ENCODE measurements at regions not wholly inside any gene's neighbourhood (a gene's known extent, or its start where the extent isn't known, plus 50 kb on each side); places are given as distances from the start of the nearest gene placed in this dataset.

GRCh38 chr19:31175564-31176348 lies 173.5 kb downstream of the TSHZ3 start:
- H3K27me3 ChIP-seq (ENCODE audit: insufficient read depth, poor library complexity, severe bottlenecking), result no peaks in the 10 kb centered on the region
- H3K27ac ChIP-seq (replicated peaks), result no peak overlapping the region
- H3K4me3 ChIP-seq (replicated peaks; ENCODE audit: insufficient read depth, low read length), result no peak overlapping the region
- no peak for TF ChIP-seq SPI1 (IDR thresholded peaks at IDR 0.05; ENCODE audit: borderline replicate concordance, low read depth)
- no peak for TF ChIP-seq REST (IDR thresholded peaks at IDR 0.05; ENCODE audit: insufficient replicate concordance, low read depth)
- no peak for TF ChIP-seq CTCF (IDR thresholded peaks at IDR 0.05; ENCODE audit: insufficient read depth, low read length)
- no peak for TF ChIP-seq POLR2AphosphoS5 (IDR thresholded peaks at IDR 0.05; ENCODE audit: low read depth)
- TF ChIP-seq GABPA (IDR thresholded peaks at IDR 0.05; ENCODE audit: low read depth), result no peak
- no peak for DNase-seq (ENCODE audit: low read depth in 1 of 2, low spot score in 1 of 2)

GRCh38 chr19:31174948-31175347 lies 174.3 kb downstream of the TSHZ3 start:
- no peak for DNase-seq (ENCODE audit: low read depth in 1 of 2, low spot score in 1 of 2)
- TF ChIP-seq GABPA (IDR thresholded peaks at IDR 0.05; ENCODE audit: low read depth) (no peak), CTCF (IDR thresholded peaks at IDR 0.05; ENCODE audit: insufficient read depth, low read length) (no peak), SPI1 (IDR thresholded peaks at IDR 0.05; ENCODE audit: borderline replicate concordance, low read depth) (no peak), POLR2AphosphoS5 (IDR thresholded peaks at IDR 0.05; ENCODE audit: low read depth) (no peak), REST (IDR thresholded peaks at IDR 0.05; ENCODE audit: insufficient replicate concordance, low read depth) (no peak)
- H3K27me3 ChIP-seq (ENCODE audit: insufficient read depth, poor library complexity, severe bottlenecking), result no peaks in the 10 kb centered on the region
- no peak overlapping the region for H3K4me3 ChIP-seq (replicated peaks; ENCODE audit: insufficient read depth, low read length)
- H3K27ac ChIP-seq (replicated peaks), result no peak overlapping the region

GRCh38 chr19:31173991-31174390 lies 175.2 kb downstream of the TSHZ3 start:
- Histone ChIP-seq H3K27ac (replicated peaks) (no peak overlapping the region), H3K4me3 (replicated peaks; ENCODE audit: insufficient read depth, low read length) (no peak overlapping the region), H3K27me3 (ENCODE audit: insufficient read depth, poor library complexity, severe bottlenecking) (no peaks in the 10 kb centered on the region)
- no peak for TF ChIP-seq GABPA (IDR thresholded peaks at IDR 0.05; ENCODE audit: low read depth)
- TF ChIP-seq POLR2AphosphoS5 (IDR thresholded peaks at IDR 0.05; ENCODE audit: low read depth), result no peak
- TF ChIP-seq SPI1 (IDR thresholded peaks at IDR 0.05; ENCODE audit: borderline replicate concordance, low read depth), result no peak
- no peak for DNase-seq (ENCODE audit: low read depth in 1 of 2, low spot score in 1 of 2)

- H3K27me3 ChIP-seq (ENCODE audit: insufficient read depth, poor library complexity, severe bottlenecking), result peaks cover 3% of the 10 kb centered on the region
- TF ChIP-seq GABPA (IDR thresholded peaks at IDR 0.05; ENCODE audit: low read depth), result no peak
- no peak for TF ChIP-seq CTCF (IDR thresholded peaks at IDR 0.05; ENCODE audit: insufficient read depth, low read length)
- no peak for TF ChIP-seq POLR2AphosphoS5 (IDR thresholded peaks at IDR 0.05; ENCODE audit: low read depth)
- no peak for TF ChIP-seq SPI1 (IDR thresholded peaks at IDR 0.05; ENCODE audit: borderline replicate concordance, low read depth)
- TF ChIP-seq REST (IDR thresholded peaks at IDR 0.05; ENCODE audit: insufficient replicate concordance, low read depth), result no peak
- DNase-seq (ENCODE audit: low read depth in 1 of 2, low spot score in 1 of 2), result no peak
- no peak overlapping the region for H3K4me3 ChIP-seq (replicated peaks; ENCODE audit: insufficient read depth, low read length)
- no peak overlapping the region for H3K27ac ChIP-seq (replicated peaks)
Measured at GRCh38 chr19:31171936-31172335, 177.3 kb downstream of the TSHZ3 start.
